HL-60 (cell line): ENCODE measurements at regions not wholly inside any gene's neighbourhood (a gene's known extent, or its start where the extent isn't known, plus 50 kb on each side); places are given as distances from the start of the nearest gene placed in this dataset.
"Not testable (repeated sequence)": the region's sequence is repeated elsewhere in the genome, so short reads cannot be mapped to it uniquely, and the experiment has no call there.

Experiments
- DNase-seq, 2 experiments: peaks; one replicate each; pipeline ENCODE4 v3.0.0-alpha.2; 2010 to 2020; ENCODE audit warnings: low read depth in 1 of 2, low spot score in 1 of 2
- H3K27ac ChIP-seq: fragments of 250-450 bp; sonication (Bioruptor Pico); replicated peaks from 2 replicates; pipeline ENCODE4 v1.5.1; 2020; ENCODE audit warnings: mild to moderate bottlenecking, moderate library complexity
- H3K27me3 ChIP-seq: fragments of 250-450 bp; sonication (Bioruptor Pico); 2 replicates; pipeline ENCODE4 v1.5.1; 2021; ENCODE audit warnings: mild to moderate bottlenecking, moderate library complexity; ENCODE audit not compliant: insufficient read depth, poor library complexity, severe bottlenecking
- H3K4me3 ChIP-seq: replicated peaks from 2 replicates; pipeline ENCODE4 v1.5.1; 2011; ENCODE audit warnings: mild to moderate bottlenecking, control low read depth, low read length; ENCODE audit not compliant: insufficient read depth
- GABPA ChIP-seq: IDR thresholded peaks from 2 replicates; pipeline ENCODE4 v1.6.1; 2012; ENCODE audit warnings: low read depth
- POLR2AphosphoS5 ChIP-seq: IDR thresholded peaks from 2 replicates; pipeline ENCODE4 v1.6.1; 2012; ENCODE audit warnings: low read depth
- SPI1 ChIP-seq: IDR thresholded peaks from 2 replicates; pipeline ENCODE4 v1.6.1; 2012; ENCODE audit warnings: low read depth, mild to moderate bottlenecking, borderline replicate concordance
- TF ChIP-seq, protein P1 (sequence below): IDR thresholded peaks from 2 replicates; pipeline ENCODE4 v1.6.1; 2012; ENCODE audit warnings: low read depth; ENCODE audit not compliant: insufficient replicate concordance
- TF ChIP-seq, protein P2 (sequence below): IDR thresholded peaks from one replicate; pipeline ENCODE4 v1.5.1; 2011; ENCODE audit warnings: low read length, control low read depth, inconsistent platforms; ENCODE audit not compliant: insufficient read depth

DNA sequence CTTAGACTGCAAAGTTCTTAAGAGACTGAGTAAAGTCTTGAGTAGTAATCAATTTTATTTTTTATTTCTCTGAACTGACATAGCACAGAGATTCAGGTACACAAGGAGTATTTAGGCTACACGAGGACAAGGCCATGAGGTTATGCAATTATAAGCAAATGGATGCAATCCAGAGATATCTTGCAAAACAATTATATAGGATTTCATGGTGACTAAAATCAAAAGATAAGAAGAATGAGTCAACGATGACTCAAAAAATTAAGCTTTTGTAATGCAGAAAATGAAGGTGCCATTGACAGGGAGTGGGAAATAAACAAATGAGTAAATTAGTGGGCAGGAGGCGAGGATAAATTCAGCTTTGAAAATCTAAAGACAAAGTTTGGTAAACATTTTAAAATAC, 66.7 kb upstream of the MYO3A start:
- no peak overlapping the region for H3K27ac ChIP-seq
- no peak overlapping the region for H3K4me3 ChIP-seq
- no peak for DNase-seq

DNA sequence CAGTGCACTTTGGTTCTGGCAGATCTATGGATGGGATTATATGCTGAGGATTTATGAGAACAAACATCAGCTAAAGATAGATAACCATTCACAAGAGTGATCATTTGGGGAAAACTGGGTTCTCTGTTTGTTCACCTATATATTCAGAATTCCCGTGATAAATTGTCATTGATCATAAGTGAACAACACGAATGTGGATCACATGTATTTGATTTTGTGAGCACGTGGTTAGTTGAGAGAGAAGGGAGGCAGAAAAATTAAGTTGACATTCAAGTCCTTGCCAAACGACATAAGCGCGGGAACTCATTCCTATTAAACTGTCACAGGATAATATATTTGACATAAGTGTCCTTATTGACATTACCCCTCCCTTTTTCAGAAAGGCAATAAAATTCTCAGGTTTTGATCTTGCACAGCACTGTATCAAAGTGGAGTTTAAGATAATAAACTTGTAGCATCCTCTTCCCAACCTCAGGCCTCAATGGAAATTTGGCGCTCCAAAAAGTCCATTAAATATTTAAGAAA, 64.9 kb upstream of the MYO3A start:
- TF ChIP-seq, protein P1, sequence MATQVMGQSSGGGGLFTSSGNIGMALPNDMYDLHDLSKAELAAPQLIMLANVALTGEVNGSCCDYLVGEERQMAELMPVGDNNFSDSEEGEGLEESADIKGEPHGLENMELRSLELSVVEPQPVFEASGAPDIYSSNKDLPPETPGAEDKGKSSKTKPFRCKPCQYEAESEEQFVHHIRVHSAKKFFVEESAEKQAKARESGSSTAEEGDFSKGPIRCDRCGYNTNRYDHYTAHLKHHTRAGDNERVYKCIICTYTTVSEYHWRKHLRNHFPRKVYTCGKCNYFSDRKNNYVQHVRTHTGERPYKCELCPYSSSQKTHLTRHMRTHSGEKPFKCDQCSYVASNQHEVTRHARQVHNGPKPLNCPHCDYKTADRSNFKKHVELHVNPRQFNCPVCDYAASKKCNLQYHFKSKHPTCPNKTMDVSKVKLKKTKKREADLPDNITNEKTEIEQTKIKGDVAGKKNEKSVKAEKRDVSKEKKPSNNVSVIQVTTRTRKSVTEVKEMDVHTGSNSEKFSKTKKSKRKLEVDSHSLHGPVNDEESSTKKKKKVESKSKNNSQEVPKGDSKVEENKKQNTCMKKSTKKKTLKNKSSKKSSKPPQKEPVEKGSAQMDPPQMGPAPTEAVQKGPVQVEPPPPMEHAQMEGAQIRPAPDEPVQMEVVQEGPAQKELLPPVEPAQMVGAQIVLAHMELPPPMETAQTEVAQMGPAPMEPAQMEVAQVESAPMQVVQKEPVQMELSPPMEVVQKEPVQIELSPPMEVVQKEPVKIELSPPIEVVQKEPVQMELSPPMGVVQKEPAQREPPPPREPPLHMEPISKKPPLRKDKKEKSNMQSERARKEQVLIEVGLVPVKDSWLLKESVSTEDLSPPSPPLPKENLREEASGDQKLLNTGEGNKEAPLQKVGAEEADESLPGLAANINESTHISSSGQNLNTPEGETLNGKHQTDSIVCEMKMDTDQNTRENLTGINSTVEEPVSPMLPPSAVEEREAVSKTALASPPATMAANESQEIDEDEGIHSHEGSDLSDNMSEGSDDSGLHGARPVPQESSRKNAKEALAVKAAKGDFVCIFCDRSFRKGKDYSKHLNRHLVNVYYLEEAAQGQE, result no peak
- TF ChIP-seq GABPA, result no peak
- no peak for TF ChIP-seq POLR2AphosphoS5
- TF ChIP-seq SPI1, result no peak
- TF ChIP-seq, protein P2, sequence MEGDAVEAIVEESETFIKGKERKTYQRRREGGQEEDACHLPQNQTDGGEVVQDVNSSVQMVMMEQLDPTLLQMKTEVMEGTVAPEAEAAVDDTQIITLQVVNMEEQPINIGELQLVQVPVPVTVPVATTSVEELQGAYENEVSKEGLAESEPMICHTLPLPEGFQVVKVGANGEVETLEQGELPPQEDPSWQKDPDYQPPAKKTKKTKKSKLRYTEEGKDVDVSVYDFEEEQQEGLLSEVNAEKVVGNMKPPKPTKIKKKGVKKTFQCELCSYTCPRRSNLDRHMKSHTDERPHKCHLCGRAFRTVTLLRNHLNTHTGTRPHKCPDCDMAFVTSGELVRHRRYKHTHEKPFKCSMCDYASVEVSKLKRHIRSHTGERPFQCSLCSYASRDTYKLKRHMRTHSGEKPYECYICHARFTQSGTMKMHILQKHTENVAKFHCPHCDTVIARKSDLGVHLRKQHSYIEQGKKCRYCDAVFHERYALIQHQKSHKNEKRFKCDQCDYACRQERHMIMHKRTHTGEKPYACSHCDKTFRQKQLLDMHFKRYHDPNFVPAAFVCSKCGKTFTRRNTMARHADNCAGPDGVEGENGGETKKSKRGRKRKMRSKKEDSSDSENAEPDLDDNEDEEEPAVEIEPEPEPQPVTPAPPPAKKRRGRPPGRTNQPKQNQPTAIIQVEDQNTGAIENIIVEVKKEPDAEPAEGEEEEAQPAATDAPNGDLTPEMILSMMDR, result no peak
- Histone ChIP-seq H3K27me3 (no peaks in the 10 kb centered on the region), H3K27ac (no peak overlapping the region), H3K4me3 (no peak overlapping the region)
- DNase-seq, result no peak

More for the DNA sequence above, 66.7 kb upstream of the MYO3A start:
- H3K27me3 ChIP-seq, result no peaks in the 10 kb centered on the region
- TF ChIP-seq POLR2AphosphoS5, result no peak
- TF ChIP-seq, protein P2, result no peak
- no peak for TF ChIP-seq GABPA

DNA sequence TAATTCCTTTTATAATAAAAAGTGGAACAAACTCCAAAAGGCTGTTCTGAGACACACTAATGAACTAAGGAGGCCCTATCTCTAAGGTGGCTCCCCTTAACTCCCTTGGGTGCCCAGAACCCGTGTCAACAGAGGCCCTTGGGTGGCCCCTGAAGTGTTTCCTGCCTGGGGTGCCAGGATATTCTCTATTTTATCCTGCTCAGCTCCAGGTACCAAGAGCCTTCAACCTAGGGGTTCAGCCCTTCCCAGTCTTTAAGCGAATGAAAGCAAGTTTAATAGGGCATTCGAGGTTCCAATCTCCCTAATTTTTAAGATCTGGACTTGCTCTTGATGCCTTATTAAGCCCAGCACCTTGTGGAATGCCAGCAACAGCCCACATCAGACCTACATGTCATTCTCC, 64.4 kb upstream of the MYO3A start:
- no peak for DNase-seq
- Histone ChIP-seq H3K27ac (no peak overlapping the region), H3K4me3 (no peak overlapping the region), H3K27me3 (no peaks in the 10 kb centered on the region)
- TF ChIP-seq, protein P1, result no peak
- TF ChIP-seq, protein P2, result no peak
- no peak for TF ChIP-seq POLR2AphosphoS5
- no peak for TF ChIP-seq GABPA
- no peak for TF ChIP-seq SPI1

DNA sequence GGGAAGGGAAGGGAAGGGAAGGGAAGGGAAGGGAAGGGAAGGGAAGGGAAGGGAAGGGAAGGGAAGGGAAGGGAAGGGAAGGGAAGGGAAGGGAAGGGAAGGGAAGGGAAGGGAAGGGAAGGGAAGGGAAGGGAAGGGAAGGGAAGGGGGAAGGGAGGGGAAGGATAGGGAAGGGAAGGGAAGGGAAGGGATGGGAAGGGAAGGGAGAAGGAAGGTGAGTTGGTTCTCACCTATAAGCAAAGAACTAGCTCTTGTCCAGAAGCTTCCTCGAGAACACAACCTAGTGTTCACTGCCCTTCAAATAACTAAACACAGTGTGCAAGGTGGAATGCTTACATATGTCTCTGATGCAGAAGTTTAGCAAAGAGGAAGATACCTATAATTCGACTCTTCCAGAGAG, 59.6 kb upstream of the MYO3A start:
- H3K27me3 ChIP-seq, H3K4me3 ChIP-seq, H3K27ac ChIP-seq, DNase-seq: not testable (repeated sequence)
